NT2/D1 (cell line): ENCODE measurements at regions not wholly inside any gene's neighbourhood (a gene's known extent, or its start where the extent isn't known, plus 50 kb on each side); places are given as distances from the start of the nearest gene placed in this dataset.

Experiments
- YY1 ChIP-seq: IDR thresholded peaks from 2 replicates; pipeline ENCODE4 v1.6.1; 2011; ENCODE audit not compliant: insufficient read length, insufficient read depth
- ZNF274 ChIP-seq: IDR thresholded peaks from 2 replicates; pipeline ENCODE4 v1.6.1; 2011; ENCODE audit warnings: mild to moderate bottlenecking, low read depth, low read length

DNA sequence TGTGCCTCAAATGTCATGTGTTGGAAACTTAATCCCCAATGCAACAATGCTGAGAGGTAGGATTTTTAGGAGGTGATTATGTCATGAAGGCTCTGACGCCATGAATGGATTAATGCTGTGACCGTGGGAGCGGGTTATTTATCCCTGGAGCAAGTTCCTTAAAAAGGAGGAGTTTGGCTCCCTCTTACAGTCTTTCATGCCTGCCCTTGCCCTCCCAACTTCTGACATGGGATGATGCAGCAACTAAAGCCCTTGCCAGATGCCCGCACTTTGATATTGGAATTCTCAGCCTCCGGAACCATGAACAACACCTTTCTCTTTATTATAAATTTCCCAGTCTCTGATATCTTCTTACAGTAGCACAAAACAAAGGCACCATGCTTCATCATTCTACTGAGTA is 685.3 kb upstream of the CHRM3 start:
- TF ChIP-seq ZNF274, result no peak
- TF ChIP-seq YY1, result no peak
